DND-41 (cell line): ENCODE measurements at regions not wholly inside any gene's neighbourhood (a gene's known extent, or its start where the extent isn't known, plus 50 kb on each side); places are given as distances from the start of the nearest gene placed in this dataset.

Source experiments
- ATAC-seq: fragments of 200-7000 bp; cut with Tn5 transposase; 3 replicates; pipeline ENCODE4 v1.9.1; 2021; ENCODE audit warnings: low read depth; ENCODE audit not compliant: insufficient read depth
- DNase-seq: peaks from one replicate; pipeline ENCODE4 v3.0.0-alpha.2; 2020
- H2AFZ ChIP-seq: 2 replicates; pipeline ENCODE4 v1.6.0; 2012; ENCODE audit warnings: low read depth, low read length
- H3K27ac ChIP-seq: 2 replicates; pipeline ENCODE4 v1.5.1; 2012; ENCODE audit warnings: low read length, inconsistent platforms
- H3K27me3 ChIP-seq: fragments of 200-600 bp; sonication (generic); 2 replicates; pipeline ENCODE4 v1.6.0; 2012; ENCODE audit warnings: low read length, mild to moderate bottlenecking, inconsistent platforms; ENCODE audit not compliant: insufficient read depth, poor library complexity
- H3K36me3 ChIP-seq: 2 replicates; pipeline ENCODE4 v1.5.1; 2012; ENCODE audit warnings: low read length, inconsistent platforms; ENCODE audit not compliant: insufficient read depth
- H3K4me1 ChIP-seq: 2 replicates; pipeline ENCODE4 v1.5.1; 2012; ENCODE audit warnings: mild to moderate bottlenecking, low read length; ENCODE audit not compliant: insufficient read depth
- H3K4me2 ChIP-seq: 2 replicates; pipeline ENCODE4 v1.6.0; 2012; ENCODE audit warnings: mild to moderate bottlenecking, moderate library complexity, low read length, inconsistent platforms; ENCODE audit not compliant: insufficient read depth
- H3K4me3 ChIP-seq, 2 experiments: fragments of 200-600 bp in 1 of 2; shearing (Covaris generic) in 1 of 2; 2 replicates each; pipeline ENCODE4 v1.5.1; 2012 to 2016; ENCODE audit warnings: inconsistent platforms in 2 of 2, low read length in 2 of 2, mild to moderate bottlenecking in 2 of 2, low read depth in 1 of 2, moderate library complexity in 1 of 2
- H3K79me2 ChIP-seq: 2 replicates; pipeline ENCODE4 v1.6.0; 2012; ENCODE audit warnings: low read length, inconsistent platforms; ENCODE audit not compliant: insufficient read depth
- H3K9ac ChIP-seq: 2 replicates; pipeline ENCODE4 v1.6.0; 2012; ENCODE audit warnings: low read depth, mild to moderate bottlenecking, inconsistent platforms, low read length, moderate library complexity
- H3K9me3 ChIP-seq: 2 replicates; pipeline ENCODE4 v1.5.1; 2012; ENCODE audit warnings: low read length, moderate library complexity, mild to moderate bottlenecking, inconsistent platforms; ENCODE audit not compliant: insufficient read depth, severe bottlenecking
- H4K20me1 ChIP-seq: 2 replicates; pipeline ENCODE4 v1.6.0; 2012; ENCODE audit warnings: low read length; ENCODE audit not compliant: insufficient read depth
- CTCF ChIP-seq: IDR thresholded peaks from 2 replicates; pipeline ENCODE4 v1.5.1; 2012; ENCODE audit warnings: borderline replicate concordance, low read length, moderate library complexity, mild to moderate bottlenecking; ENCODE audit not compliant: poor library complexity, severe bottlenecking; ENCODE audit errors: extremely low read depth
- EZH2 ChIP-seq: IDR thresholded peaks from 3 replicates; pipeline ENCODE4 v1.6.1; 2012; ENCODE audit warnings: borderline replicate concordance, low read depth, mild to moderate bottlenecking, moderate library complexity, low read length, inconsistent platforms; ENCODE audit not compliant: severe bottlenecking

GRCh38 chr5:124677374-124678351 lies 68.8 kb downstream of the ZNF608 start:
- Histone ChIP-seq H3K36me3 (no peaks in the 10 kb centered on the region), H3K4me1 (peaks cover 10% of the 10 kb centered on the region), H3K4me2 (no peak overlapping the region), H4K20me1 (no peaks in the 10 kb centered on the region), H3K27ac (no peak overlapping the region), H3K9me3 (no peaks in the 10 kb centered on the region), H3K4me3 (no peak overlapping the region), H2AFZ (no peak overlapping the region), H3K79me2 (no peaks in the 10 kb centered on the region), H3K27me3 (no peaks in the 10 kb centered on the region), H3K9ac (no peak overlapping the region)
- TF ChIP-seq CTCF, result no peak
- DNase-seq (no peak), ATAC-seq (no peak)

GRCh38 chr5:124675931-124676846 lies 70.2 kb downstream of the ZNF608 start:
- Histone ChIP-seq H3K9ac (no peak overlapping the region), H3K4me3 (no peak overlapping the region), H3K4me2 (no peak overlapping the region), H3K27ac (no peak overlapping the region), H3K36me3 (no peaks in the 10 kb centered on the region), H4K20me1 (no peaks in the 10 kb centered on the region), H3K79me2 (no peaks in the 10 kb centered on the region), H3K27me3 (no peaks in the 10 kb centered on the region), H3K9me3 (no peaks in the 10 kb centered on the region), H3K4me1 (peaks cover 10% of the 10 kb centered on the region), H2AFZ (no peak overlapping the region)
- DNase-seq, result no peak
- TF ChIP-seq EZH2 (no peak), CTCF (no peak)
- no peak for ATAC-seq

- Histone ChIP-seq H3K27me3 (no peaks in the 10 kb centered on the region), H4K20me1 (no peaks in the 10 kb centered on the region), H3K4me2 (no peak overlapping the region), H3K27ac (no peak overlapping the region), H3K79me2 (no peaks in the 10 kb centered on the region), H3K4me1 (no peaks in the 10 kb centered on the region), H3K9ac (no peak overlapping the region), H3K36me3 (no peaks in the 10 kb centered on the region), H3K9me3 (no peaks in the 10 kb centered on the region), H3K4me3 (no peak overlapping the region), H2AFZ (no peak overlapping the region)
- ATAC-seq (no peak), DNase-seq (no peak)
- TF ChIP-seq CTCF (no peak), EZH2 (no peak)
Measured at GRCh38 chr5:124671193-124671592, 75.2 kb downstream of the ZNF608 start.
